Testis (tissue), 2 donors: ENCODE measurements at regions not wholly inside any gene's neighbourhood (a gene's known extent, or its start where the extent isn't known, plus 50 kb on each side); places are given as distances from the start of the nearest gene placed in this dataset.

ENCODE experiments used
- POLR2A ChIP-seq: fragments of 450-650 bp; IDR thresholded peaks from one replicate; pipeline ENCODE4 v1.6.1; 2017; ENCODE audit warnings: antibody characterized with exemption, mild to moderate bottlenecking, moderate library complexity
- TF ChIP-seq, protein P1 (sequence below), 3 experiments: fragments of 450-650 bp in 2 of 3; fragments of 200-600 bp in 1 of 3; sonication (generic) in 1 of 3; IDR thresholded peaks; one replicate each; pipeline ENCODE4 v1.5.1; 2016 to 2019; ENCODE audit warnings: antibody characterized with exemption in 3 of 3, mild to moderate bottlenecking in 2 of 3, moderate library complexity in 1 of 3

DNA sequence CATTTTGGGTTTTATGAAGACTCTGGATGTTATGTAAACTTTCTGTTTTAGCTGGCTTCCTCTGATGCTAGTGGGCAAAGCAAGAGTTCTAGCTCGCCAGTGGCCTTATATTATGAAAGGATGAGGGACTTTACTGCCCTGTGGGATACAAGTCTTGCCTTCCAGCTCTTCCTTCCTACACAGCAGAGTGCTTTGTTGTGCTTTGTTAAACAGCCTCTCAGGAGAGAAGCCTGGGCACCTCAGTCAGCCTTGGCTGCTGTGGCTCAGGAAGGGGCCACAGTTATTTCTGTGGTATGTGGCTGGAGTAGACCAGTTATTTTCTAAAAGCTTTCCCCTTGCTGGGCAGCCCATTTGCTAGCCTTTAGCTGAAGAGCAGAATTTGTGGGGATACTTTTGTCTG is 69.5 kb upstream of the SUCLG2 start:
- TF ChIP-seq, protein P1, sequence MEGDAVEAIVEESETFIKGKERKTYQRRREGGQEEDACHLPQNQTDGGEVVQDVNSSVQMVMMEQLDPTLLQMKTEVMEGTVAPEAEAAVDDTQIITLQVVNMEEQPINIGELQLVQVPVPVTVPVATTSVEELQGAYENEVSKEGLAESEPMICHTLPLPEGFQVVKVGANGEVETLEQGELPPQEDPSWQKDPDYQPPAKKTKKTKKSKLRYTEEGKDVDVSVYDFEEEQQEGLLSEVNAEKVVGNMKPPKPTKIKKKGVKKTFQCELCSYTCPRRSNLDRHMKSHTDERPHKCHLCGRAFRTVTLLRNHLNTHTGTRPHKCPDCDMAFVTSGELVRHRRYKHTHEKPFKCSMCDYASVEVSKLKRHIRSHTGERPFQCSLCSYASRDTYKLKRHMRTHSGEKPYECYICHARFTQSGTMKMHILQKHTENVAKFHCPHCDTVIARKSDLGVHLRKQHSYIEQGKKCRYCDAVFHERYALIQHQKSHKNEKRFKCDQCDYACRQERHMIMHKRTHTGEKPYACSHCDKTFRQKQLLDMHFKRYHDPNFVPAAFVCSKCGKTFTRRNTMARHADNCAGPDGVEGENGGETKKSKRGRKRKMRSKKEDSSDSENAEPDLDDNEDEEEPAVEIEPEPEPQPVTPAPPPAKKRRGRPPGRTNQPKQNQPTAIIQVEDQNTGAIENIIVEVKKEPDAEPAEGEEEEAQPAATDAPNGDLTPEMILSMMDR (IDR thresholded peaks at IDR 0.05) = no peak
- TF ChIP-seq POLR2A = no peak
